ENCODE measurements at regions not wholly inside any gene's neighbourhood (a gene's known extent, or its start where the extent isn't known, plus 50 kb on each side); places are given as distances from the start of the nearest gene placed in this dataset.

GRCh38 chr7:84857336-84857735 lies 329.5 kb downstream of the SEMA3D start:
- TF ChIP-seq EZH2 (IDR thresholded peaks at IDR 0.05; ENCODE audit: low read depth, unreplicated experiment) (no peak), POLR2AphosphoS5 (IDR thresholded peaks at IDR 0.05; ENCODE audit: low read depth) (no peak), EZH2phosphoT487 (IDR thresholded peaks at IDR 0.05; ENCODE audit: unreplicated experiment) (no peak), CTCF (conservative IDR thresholded peaks at IDR 0.05; ENCODE audit: low read depth in 2 of 2) (no peak), REST (IDR thresholded peaks at IDR 0.05; ENCODE audit: unreplicated experiment) (no peak), CREB1 (CRISPR knock-in tag; IDR thresholded peaks at IDR 0.05; ENCODE audit: low read depth) (no peak), ZNF331 (CRISPR knock-in tag; IDR thresholded peaks at IDR 0.05; ENCODE audit: low read depth) (no peak), ZNF114 (CRISPR knock-in tag; IDR thresholded peaks at IDR 0.05) (no peak), ETS1 (IDR thresholded peaks at IDR 0.05) (no peak), ZNF462 (CRISPR knock-in tag; IDR thresholded peaks at IDR 0.05) (no peak), NANOG (IDR thresholded peaks at IDR 0.05; ENCODE audit: borderline replicate concordance) (no peak)

Measured in GM23338 (cell line).